ENCODE measurements at regions not wholly inside any gene's neighbourhood (a gene's known extent, or its start where the extent isn't known, plus 50 kb on each side); places are given as distances from the start of the nearest gene placed in this dataset.

DNA sequence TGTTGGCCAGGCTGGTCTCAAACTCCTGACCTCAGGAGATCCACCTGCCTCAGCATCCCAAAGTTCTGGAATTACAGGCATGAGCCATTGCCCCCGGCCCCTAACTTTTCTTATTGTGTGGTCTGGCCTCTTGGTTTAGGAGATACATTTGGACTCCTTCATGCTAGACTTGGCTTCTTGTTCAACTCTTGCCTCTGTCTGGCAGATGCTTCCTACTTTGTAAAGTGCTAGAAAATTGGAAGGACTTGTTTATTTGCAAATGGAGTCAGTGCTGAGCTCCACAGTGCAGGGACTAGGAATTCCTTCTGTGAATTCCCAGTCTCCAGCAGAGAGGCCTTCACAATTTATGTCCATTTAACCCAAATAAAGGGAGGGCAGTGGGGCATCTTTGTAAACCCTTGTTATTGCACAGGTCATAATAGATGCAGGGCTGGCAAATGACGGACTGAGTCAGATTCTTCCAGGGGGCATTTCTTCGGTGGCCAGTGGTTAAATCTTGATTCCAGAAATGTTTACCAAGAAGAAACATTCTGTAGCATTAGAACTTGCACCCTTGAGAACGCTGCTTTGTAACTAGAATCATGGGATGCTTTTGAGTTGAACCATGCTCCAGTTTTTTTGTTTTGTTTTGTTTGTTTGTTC is 73.8 kb upstream of the TBX3 start:
- ChIA-PET POLR2A (ENCODE audit: unreplicated experiment) (interaction anchor here (0.7 kb wide), 1 partner anchor 10 kb away, joined by 6 read pairs; no protein-coding TSS in a partner anchor), CTCF (no interaction called here)
- Histone ChIP-seq H3K27me3 (ENCODE audit: low read length) (no peaks in the 10 kb centered on the region), H3K27ac (ENCODE audit: low read length) (no peak overlapping the region), H4K20me1 (ENCODE audit: low read length) (no peaks in the 10 kb centered on the region), H3K4me3 (ENCODE audit: low read length) (no peak overlapping the region), H3F3A (ENCODE audit: low read length, unreplicated experiment) (peaks cover 3% of the 10 kb centered on the region), H3K9me2 (replicated peaks; ENCODE audit: low read length) (no peaks in the 10 kb centered on the region), H3K9me3 (ENCODE audit: low read length) (no peaks in the 10 kb centered on the region), H3K79me2 (ENCODE audit: low read length) (no peaks in the 10 kb centered on the region), H2AFZ (ENCODE audit: low read length) (no peak overlapping the region), H3K36me3 (ENCODE audit: low read depth, low read length) (no peaks in the 10 kb centered on the region), H3K4me1 (ENCODE audit: insufficient read depth, low read length) (peaks cover 25% of the 10 kb centered on the region), H3K4me2 (ENCODE audit: low read length) (no peak overlapping the region), H3K9ac (ENCODE audit: low read length) (no peak overlapping the region)
- ATAC-seq, result no peak
- no peak for DNase-seq
- no TSS peak for BruUV-seq (replicated peaks)
- no peak for TF ChIP-seq EZH2 (IDR thresholded peaks at IDR 0.05; ENCODE audit: low read length, unreplicated experiment)
- TF ChIP-seq, protein P1, sequence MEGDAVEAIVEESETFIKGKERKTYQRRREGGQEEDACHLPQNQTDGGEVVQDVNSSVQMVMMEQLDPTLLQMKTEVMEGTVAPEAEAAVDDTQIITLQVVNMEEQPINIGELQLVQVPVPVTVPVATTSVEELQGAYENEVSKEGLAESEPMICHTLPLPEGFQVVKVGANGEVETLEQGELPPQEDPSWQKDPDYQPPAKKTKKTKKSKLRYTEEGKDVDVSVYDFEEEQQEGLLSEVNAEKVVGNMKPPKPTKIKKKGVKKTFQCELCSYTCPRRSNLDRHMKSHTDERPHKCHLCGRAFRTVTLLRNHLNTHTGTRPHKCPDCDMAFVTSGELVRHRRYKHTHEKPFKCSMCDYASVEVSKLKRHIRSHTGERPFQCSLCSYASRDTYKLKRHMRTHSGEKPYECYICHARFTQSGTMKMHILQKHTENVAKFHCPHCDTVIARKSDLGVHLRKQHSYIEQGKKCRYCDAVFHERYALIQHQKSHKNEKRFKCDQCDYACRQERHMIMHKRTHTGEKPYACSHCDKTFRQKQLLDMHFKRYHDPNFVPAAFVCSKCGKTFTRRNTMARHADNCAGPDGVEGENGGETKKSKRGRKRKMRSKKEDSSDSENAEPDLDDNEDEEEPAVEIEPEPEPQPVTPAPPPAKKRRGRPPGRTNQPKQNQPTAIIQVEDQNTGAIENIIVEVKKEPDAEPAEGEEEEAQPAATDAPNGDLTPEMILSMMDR (conservative IDR thresholded peaks at IDR 0.05; ENCODE audit: low read depth, low read length), result no peak
- no peak for TF ChIP-seq EZH2phosphoT487 (IDR thresholded peaks at IDR 0.05; ENCODE audit: borderline replicate concordance, low read length)
- intact Hi-C loops (cut with micrococcal nuclease), result no loop called here

DNA sequence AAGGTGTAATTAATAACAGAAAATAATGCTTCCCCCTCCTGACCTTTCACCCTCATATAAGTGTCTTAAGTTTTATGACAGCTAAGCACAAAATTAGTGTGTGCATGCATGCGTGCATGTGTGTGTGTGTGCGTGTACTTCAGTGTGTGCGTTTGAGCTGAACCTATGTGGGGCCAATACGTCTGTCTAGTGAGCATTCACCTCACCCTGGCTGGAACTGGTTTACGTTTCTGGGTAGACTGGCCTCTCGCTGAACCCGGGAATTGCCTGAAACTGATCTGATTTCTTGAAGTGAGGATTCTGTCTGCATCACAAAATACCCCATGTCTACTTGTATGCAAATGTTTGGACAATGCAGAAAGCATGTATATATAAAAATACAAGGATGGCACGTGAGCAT is 68.2 kb upstream of the TBX3 start:
- TF ChIP-seq EZH2 (IDR thresholded peaks at IDR 0.05; ENCODE audit: low read length, unreplicated experiment), result no peak
- TF ChIP-seq EZH2phosphoT487 (IDR thresholded peaks at IDR 0.05; ENCODE audit: borderline replicate concordance, low read length), result no peak
- TF ChIP-seq, protein P1 (conservative IDR thresholded peaks at IDR 0.05; ENCODE audit: low read depth, low read length), result no peak
- DNase-seq (no peak), ATAC-seq (no peak)
- Histone ChIP-seq H2AFZ (ENCODE audit: low read length) (no peak overlapping the region), H3F3A (ENCODE audit: low read length, unreplicated experiment) (no peaks in the 10 kb centered on the region), H3K4me2 (ENCODE audit: low read length) (no peak overlapping the region), H3K36me3 (ENCODE audit: low read depth, low read length) (no peaks in the 10 kb centered on the region), H4K20me1 (ENCODE audit: low read length) (no peaks in the 10 kb centered on the region), H3K9ac (ENCODE audit: low read length) (no peak overlapping the region), H3K27ac (ENCODE audit: low read length) (no peak overlapping the region), H3K4me1 (ENCODE audit: insufficient read depth, low read length) (no peaks in the 10 kb centered on the region), H3K9me2 (replicated peaks; ENCODE audit: low read length) (no peaks in the 10 kb centered on the region), H3K4me3 (ENCODE audit: low read length) (no peak overlapping the region), H3K9me3 (ENCODE audit: low read length) (no peaks in the 10 kb centered on the region), H3K27me3 (ENCODE audit: low read length) (no peaks in the 10 kb centered on the region), H3K79me2 (ENCODE audit: low read length) (no peaks in the 10 kb centered on the region)
- ChIA-PET POLR2A (ENCODE audit: unreplicated experiment) (no interaction called here), CTCF (no interaction called here)
- intact Hi-C loops (cut with micrococcal nuclease), result no loop called here
- no TSS peak for BruUV-seq (replicated peaks)

DNA sequence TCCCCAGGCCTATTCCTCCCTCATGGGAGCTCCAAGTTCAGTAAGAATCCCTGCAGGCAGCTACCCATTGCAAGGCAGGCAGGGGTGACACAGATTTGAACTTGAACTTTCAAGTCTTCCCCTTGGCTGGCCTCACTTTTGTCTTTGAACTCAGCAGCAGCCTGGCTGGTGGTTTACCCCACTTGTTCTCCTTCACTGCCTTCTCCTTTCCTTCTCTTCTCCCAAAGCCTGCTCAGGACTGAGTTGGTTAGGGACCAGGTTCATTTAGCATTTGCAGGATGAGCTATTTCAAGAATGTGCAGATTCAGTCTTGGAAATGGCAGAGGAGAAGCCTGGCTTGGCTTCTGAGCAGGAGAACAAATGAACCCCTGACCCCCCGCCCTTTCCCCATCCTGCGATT is 67.7 kb upstream of the TBX3 start:
- no peak overlapping the region for H3K4me3 ChIP-seq (ENCODE audit: low read length)
- POLR2A ChIA-PET (ENCODE audit: unreplicated experiment), result no interaction called here
- H3K27ac ChIP-seq (ENCODE audit: low read length), result no peak overlapping the region
- DNase-seq (no peak), ATAC-seq (no peak)
- no peak overlapping the region for H2AFZ ChIP-seq (ENCODE audit: low read length)
- no peak for TF ChIP-seq EZH2phosphoT487 (IDR thresholded peaks at IDR 0.05; ENCODE audit: borderline replicate concordance, low read length)
- TF ChIP-seq EZH2 (IDR thresholded peaks at IDR 0.05; ENCODE audit: low read length, unreplicated experiment), result no peak
- TF ChIP-seq, protein P1 (conservative IDR thresholded peaks at IDR 0.05; ENCODE audit: low read depth, low read length), result no peak
- H3K36me3 ChIP-seq (ENCODE audit: low read depth, low read length), result no peaks in the 10 kb centered on the region
- CTCF ChIA-PET, result no interaction called here
- intact Hi-C loops (cut with micrococcal nuclease), result no loop called here
- BruUV-seq (replicated peaks), result no TSS peak
- no peak overlapping the region for H3K4me2 ChIP-seq (ENCODE audit: low read length)
- no peaks in the 10 kb centered on the region for H3K4me1 ChIP-seq (ENCODE audit: insufficient read depth, low read length)
- no peaks in the 10 kb centered on the region for H3K9me2 ChIP-seq (replicated peaks; ENCODE audit: low read length)
- H3F3A ChIP-seq (ENCODE audit: low read length, unreplicated experiment), result no peaks in the 10 kb centered on the region
- no peaks in the 10 kb centered on the region for H3K27me3 ChIP-seq (ENCODE audit: low read length)
- no peak overlapping the region for H3K9ac ChIP-seq (ENCODE audit: low read length)
- no peaks in the 10 kb centered on the region for H3K9me3 ChIP-seq (ENCODE audit: low read length)
- H3K79me2 ChIP-seq (ENCODE audit: low read length), result no peaks in the 10 kb centered on the region
- no peaks in the 10 kb centered on the region for H4K20me1 ChIP-seq (ENCODE audit: low read length)
